ENCODE measurements at regions not wholly inside any gene's neighbourhood (a gene's known extent, or its start where the extent isn't known, plus 50 kb on each side); places are given as distances from the start of the nearest gene placed in this dataset.

GRCh38 chr5:158406884-158407823 is 548.2 kb upstream of the CLINT1 start:
- no peak for DNase-seq (ENCODE audit: low read depth)

- DNase-seq (ENCODE audit: low read depth), result no peak
Observed at GRCh38 chr5:158398360-158399201, 539.6 kb upstream of the CLINT1 start.

GRCh38 chr5:158397278-158397677 is 538.3 kb upstream of the CLINT1 start:
- no peak for DNase-seq (ENCODE audit: low read depth)

- no peak for DNase-seq (ENCODE audit: low read depth)
Observed at GRCh38 chr5:158394102-158394501, 535.2 kb upstream of the CLINT1 start.

GRCh38 chr5:158393457-158393856 is 534.5 kb upstream of the CLINT1 start:
- no peak for DNase-seq (ENCODE audit: low read depth)

- DNase-seq (ENCODE audit: low read depth), result no peak
Observed at GRCh38 chr5:158392753-158393152, 533.8 kb upstream of the CLINT1 start.

DNA sequence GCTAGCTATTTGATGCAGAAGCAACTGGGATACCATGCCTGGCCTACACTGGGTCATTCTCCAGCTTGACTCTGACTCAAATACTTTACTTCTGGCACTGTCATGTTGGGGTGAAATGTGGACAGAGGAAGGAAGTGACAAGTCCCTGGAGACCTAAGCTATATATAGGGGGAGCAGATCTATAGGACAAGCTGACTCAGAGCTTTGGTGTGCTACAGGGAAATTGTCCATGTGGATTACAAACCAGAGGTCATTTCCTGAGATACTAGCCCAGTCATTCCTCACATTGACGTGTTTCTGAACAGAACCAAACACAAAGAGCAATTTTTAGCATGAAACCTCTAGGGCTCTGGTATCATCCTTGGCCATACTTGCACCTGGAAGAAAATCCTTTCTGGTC is 531.6 kb upstream of the CLINT1 start:
- DNase-seq (ENCODE audit: low read depth), result no peak

DNA sequence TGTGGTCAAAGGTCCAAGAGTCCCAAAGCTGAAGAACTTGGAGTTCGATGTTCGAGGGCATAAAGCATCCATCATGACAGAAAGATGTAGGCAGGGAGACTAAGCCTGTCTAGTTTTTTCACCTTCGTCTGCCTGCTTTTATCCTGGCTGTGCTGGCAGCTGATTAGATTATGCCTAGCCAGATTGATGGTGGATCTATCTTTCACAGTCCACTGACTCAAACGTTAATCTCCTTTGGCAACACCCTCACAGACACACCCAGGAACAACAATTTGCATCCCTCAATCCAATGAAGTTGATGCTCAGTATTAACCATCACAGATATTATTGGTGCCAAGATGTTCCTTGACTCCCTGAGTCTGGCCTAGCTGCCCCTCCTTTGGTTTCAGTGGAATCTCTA is 530.8 kb upstream of the CLINT1 start:
- no peak for DNase-seq (ENCODE audit: low read depth)

- no peak for DNase-seq (ENCODE audit: low read depth)
Observed at GRCh38 chr5:158388021-158388420, 529.1 kb upstream of the CLINT1 start.

DNA sequence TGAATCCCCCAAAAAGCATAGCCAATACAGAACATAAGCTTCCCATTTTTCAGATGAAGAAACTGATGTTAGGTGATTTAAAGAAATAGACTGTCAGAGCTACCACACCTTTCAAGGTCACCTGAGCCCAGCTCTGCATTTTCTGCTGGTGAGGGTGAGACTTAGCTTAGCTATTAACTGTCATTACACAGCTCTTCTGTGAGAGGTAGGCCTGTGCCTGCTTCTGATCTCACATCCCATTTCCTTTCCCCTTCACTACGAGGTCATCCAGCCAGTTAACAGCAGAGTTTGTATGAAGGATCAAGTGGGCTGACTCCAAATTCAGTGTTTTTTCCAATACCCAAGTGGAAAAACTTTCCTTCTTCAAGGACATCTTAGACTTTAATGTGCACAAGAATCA is 528.6 kb upstream of the CLINT1 start:
- DNase-seq (ENCODE audit: low read depth), result no peak

DNA sequence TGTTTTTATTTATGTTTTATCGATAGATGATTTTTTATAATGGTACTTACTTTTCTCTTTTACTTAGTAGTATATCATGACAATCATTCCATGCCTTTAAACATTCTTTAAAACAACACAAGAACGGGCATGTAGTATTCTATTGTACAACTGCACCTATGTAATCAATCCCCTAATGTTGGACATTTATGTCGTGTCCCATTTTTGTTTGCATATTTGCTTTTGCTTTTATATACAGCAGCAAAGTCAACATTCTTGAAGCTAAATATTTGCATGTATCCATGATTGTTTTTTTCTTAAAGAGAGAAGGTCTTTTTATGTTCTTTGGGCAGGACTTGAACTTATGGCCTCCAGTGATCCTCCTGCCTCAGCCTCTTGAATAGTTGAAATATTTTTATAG is 527.0 kb upstream of the CLINT1 start:
- no peak for DNase-seq (ENCODE audit: low read depth)

GRCh38 chr5:158384535-158385481 is 525.9 kb upstream of the CLINT1 start:
- no peak for DNase-seq (ENCODE audit: low read depth)

- no peak for DNase-seq (ENCODE audit: low read depth)
Observed at GRCh38 chr5:158383486-158383885, 524.5 kb upstream of the CLINT1 start.

- no peak for DNase-seq (ENCODE audit: low read depth)
Observed at GRCh38 chr5:158382473-158382872, 523.5 kb upstream of the CLINT1 start.

DNA sequence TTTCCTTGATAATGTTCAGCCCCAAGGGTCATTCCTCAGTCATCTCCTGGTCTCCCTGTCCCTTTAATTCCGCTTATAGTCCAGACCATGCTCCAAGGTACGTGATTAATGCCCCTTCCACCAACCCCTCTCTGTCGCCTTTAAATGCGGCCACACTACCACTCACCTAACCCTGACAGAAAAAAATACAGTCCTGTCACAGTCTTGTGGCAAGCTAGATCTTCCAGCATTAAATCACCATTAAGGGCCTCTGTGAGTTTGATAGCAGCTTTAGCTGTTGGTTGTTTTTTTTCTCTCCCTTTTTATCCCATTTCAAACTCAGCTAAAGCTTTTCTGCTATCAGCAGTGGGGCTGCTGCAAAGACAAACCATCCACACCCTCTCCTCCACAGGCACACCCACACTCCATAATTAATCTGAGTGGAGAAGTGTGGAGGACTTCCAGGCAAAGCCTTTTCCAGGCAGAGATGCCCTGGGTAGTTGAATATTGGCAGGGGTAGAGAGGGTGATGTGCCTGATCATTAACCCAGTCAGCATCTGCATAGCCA is 522.7 kb upstream of the CLINT1 start:
- no peak for DNase-seq (ENCODE audit: low read depth)

DNA sequence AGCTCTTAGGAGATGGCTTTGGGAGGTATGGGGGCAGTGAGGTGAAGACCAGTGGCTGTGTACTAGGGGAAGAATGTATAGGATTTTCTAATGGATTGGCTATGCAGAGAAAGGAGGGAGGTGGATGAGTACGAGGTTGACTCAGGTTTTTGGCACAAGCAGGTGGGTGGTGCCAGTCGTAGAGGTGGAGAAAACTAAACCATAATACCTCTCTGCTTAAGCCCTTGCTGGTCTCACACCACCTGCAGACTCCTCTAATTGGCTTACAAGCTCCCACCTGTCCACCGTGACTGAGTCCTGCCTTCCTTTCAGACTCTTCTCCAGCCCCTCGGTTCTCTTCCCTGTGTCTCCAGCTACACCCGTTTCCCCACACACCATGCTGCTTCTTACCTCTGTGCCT is 521.7 kb upstream of the CLINT1 start:
- no peak for DNase-seq (ENCODE audit: low read depth)

DNA sequence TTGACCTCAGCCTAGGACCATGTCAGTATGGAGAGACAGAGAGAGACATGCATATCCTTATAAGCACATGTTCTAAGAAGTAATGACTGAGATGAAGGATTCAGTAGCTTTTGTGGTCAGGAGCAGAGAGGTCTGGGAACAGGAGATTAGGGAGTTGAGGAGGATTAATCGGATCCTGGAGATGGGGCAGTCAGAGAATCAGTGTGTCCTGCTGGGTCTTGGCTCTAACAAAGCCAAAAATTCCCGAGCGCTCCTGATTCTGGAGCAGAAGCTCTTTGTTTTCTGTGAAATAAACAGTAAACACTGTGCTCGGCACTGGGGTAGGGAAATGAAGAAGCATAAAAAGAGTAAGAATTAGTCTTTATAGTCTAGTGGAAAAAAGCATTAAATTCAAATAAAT is 520.0 kb upstream of the CLINT1 start:
- DNase-seq (ENCODE audit: low read depth), result no peak

- no peak for DNase-seq (ENCODE audit: low read depth)
Observed at GRCh38 chr5:158376679-158377078, 517.7 kb upstream of the CLINT1 start.

- DNase-seq (ENCODE audit: low read depth), result no peak
Observed at GRCh38 chr5:158375531-158375930, 516.6 kb upstream of the CLINT1 start.

DNA sequence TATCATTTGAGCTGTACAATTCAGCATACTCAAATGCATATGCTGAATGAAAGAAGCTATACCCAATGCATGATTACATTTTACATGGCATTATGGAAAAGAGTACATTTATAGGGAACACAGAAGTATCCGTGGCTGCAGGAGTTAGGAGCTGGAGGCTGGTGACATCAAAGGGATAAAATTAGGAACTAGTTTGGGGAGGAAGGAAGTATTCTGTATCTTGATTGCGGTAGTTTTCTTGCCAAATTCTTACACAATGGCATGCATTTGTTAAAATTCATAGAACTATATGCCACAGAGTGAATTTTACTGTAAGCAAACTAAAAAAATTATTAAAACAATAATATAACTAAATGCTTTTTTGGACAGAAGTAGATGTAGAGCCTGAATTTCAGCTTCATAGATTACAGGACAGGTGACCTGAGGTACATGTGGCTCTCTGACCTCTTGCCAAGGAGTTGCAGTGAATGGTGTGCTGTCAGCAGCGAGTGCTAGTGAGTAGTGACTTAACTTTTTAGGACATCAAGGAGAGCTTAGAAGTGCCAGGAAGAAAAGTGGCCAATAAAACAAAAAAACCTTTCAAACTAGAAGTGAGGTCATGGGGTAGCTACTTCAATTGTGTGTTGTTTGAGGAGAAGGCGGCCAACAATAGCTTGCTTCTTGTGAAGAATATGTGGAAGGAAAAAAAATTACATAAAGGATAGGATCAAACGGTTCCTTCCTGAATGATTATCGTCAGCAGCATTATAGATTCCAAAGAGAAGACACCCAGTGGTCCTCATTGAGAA is 514.9 kb upstream of the CLINT1 start:
- DNase-seq (ENCODE audit: low read depth), result no peak

DNA sequence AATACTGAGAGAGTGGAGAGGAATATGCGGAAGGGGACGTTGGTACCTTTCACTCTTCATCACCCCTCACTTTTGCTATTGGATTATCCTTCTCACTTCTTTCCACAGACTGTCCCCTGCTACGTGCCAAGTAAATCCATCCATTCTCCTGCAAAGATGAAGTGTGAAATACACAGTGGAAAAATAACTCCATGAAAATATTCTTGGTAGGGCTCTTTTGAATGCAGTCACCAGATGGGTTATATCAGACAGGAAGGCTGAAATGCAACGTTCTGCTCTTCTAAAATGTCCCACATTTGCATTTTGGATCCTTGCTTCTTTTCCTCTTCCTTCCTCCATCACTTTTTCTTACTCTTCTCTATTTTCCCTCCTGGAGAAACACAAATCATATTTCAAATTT is 510.3 kb upstream of the CLINT1 start:
- DNase-seq (ENCODE audit: low read depth), result no peak

Data from stimulated activated CD8-positive, alpha-beta memory T cell treated with anti-CD3 and anti-CD28 coated beads, Interleukin-12 subunit alpha, Interleukin-12 subunit beta, amount 100 ng/mL, for 1 hour (primary cell).